NCI-H2029 (cell line): ENCODE measurements at regions not wholly inside any gene's neighbourhood (a gene's known extent, or its start where the extent isn't known, plus 50 kb on each side); places are given as distances from the start of the nearest gene placed in this dataset.

Experiments used
- DNase-seq: peaks from one replicate; lab custom pipeline; 2025; lab: John Stamatoyannopoulos, UW

- no peak for DNase-seq
These were observed 101.3 kb upstream of the ATP11B start for GRCh38 chr3:182692021-182692420.

DNA sequence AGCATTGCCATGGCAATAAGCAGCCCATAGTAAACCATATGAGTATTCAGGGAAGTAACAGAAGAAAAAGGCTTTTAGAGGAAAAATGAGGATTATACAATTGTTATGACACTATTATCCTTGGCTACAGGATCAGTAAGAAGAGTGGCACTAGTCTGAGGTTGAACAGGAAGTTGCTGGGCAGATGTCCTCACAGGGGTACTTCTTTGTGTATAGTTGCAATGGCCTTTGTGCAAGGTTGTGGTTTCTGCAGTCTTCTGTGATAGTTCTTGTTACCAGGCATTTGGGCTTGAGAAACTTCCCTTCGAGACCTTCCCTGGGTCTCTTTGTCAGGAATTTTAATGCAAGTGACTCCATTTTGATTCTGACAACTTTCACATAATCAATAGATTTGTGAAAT is 100.6 kb upstream of the ATP11B start:
- no peak for DNase-seq

GRCh38 chr3:182693723-182694122 is 99.6 kb upstream of the ATP11B start:
- no peak for DNase-seq

DNA sequence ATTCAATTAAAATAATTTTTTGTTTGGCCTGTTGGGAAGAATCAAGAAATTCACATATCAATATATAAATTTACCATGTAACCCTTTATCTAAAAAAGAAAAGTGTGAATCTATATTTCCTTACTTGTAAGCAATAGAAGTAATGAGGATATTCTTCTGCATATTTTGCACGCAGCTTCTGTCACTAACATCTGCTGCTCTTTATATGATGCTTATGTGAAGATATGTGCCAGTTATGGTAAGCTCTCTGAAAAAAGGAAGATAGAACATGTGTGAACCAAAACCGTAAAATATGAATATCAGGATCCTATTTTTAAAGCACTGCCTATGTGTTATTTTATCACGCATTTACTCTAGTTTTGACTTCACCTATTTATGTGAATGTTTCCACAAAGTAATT is 96.4 kb upstream of the ATP11B start:
- no peak for DNase-seq

DNA sequence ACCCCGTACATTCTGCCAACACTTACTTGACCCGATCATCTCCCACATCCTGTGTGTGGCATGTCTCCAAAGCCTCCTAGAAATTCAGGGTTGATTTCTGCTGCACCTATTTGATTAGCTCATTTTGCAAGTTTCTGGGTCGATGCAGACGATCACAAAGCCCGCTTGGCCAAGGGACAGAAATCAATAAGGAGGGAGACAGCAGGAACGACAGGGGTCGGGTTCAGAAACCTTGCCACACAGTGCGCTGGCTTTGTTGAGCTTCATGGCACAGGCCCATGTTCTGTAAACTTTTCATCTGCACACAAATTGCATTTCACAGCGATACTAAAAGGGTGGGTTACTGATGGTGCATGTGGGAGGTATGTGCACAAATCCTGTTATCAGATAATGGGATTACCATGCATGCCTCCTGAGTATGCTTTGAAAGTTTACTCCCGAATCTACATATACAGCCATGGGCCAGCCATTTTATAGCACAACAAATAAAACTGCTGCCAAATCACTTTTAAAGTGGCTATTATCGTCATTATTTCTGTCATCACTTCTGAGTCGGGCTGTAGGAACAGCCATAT is 95.9 kb upstream of the ATP11B start:
- DNase-seq: peak; percentile 22

- DNase-seq: no peak
These were observed 95.2 kb upstream of the ATP11B start for GRCh38 chr3:182698078-182698477.

DNA sequence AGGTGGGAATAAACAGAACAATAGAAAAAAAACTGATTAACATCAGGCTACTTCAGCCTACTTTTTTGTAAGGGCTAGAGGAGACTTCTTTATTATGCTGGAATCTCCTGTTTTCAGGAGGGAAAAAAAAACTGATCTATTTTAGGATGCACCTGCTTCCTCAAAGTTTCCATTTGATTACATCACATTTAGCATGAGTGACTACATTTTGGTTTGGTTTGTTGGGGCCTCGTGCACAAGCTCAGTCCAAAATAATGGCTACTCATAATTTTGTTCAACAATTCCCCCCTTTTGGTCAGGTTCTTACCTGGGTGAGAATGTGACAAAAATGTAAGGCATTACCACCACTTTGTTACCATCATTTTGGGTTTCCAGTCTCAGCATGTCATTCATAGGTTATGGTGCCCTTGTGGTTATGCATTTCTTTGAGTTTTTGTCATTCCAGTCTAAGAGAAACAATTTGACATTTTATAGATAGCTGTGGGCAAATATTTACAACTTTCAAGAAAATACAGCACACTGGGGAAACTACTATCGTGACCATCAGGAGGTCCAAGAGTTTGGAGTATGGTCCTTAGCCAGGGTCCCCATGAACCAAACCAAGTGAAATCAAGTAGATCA is 93.6 kb upstream of the ATP11B start:
- DNase-seq: no peak

DNA sequence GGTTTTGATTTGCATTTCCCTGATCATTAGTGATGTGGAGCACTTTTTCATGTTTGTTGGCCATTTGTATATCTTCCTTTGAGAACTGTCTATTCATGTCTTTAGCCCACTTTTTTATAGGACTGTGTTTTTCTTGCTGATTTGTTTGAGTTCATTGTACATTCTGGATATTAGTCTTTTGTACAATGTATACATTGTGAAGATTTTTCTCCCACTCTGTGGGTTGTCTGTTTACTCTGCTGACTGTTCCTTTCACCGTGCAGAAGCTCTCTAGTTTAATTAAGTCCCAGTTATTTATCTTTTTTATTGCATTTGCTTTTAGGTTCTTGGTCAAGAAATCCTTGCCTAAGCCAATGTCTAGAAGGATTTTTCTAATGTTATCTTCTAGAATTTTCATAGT is 91.1 kb upstream of the ATP11B start:
- no peak for DNase-seq

DNA sequence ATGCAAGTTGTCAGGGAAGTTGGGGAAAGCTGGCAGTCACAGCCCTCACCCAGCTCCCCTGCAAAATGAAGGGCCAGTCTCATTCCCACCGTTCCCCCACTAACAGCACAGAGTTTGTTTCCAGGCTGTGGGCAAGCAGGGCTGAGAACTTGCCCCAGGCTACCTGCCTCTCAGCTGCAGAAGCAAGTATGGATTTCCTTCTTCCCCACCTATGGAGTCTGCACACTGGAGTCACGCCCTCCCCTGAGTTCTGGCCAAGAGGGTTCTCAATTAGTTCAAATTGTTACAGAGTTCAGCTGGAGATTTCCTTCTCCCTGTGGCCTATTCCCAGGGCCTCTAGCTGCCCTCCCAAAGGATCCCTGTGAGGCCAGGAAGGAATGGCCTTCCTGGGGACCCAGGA is 90.1 kb upstream of the ATP11B start:
- DNase-seq: no peak

- no peak for DNase-seq
These were observed 88.4 kb upstream of the ATP11B start for GRCh38 chr3:182704926-182705325.

- no peak for DNase-seq
These were observed 84.5 kb upstream of the ATP11B start for GRCh38 chr3:182708810-182709209.

DNA sequence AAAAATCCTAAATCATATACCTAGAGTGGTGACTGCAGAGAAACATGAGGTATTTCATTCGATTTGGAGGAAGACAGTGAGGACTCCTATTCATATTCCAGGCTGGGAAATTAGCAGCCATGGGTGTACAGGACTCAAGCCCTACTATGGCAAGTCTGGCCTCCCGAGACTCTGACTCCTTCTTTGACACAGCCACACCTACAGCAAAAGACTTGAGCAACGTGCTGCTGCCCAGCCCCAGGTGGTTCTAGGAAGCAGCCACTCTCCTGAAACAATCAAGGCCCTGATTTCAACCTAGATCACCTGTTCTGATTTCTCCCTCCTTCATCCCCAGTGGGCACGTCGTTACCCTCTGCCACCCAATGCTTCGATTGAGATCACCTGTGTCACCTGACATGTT is 84.0 kb upstream of the ATP11B start:
- no peak for DNase-seq

DNA sequence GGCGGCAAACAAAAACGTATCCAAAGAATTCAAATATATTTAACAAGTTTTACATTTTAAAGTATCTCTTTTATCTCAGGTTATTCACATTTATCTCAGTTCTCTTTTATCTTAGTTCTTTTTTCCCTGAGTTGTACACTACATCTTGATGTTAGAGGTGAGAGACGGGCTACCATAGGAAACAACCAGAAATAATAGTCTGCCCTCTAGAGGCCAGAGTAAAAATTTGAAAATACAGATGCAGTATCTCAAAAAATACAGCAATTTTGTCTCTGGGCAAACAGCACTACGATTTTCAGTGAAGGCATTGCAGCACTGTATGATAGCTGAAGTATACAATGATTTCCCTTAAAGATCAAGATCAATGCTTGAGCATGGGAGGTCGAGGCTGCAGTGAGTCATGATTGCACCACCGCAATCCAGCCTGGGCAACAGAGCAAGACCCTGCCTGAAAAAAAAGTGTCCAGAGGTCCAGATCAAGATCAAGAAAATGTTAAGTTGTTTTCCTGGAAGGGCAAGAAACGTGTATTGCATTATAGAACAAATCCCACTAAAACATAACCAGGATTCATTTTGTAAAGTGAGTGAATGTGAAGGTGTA is 82.6 kb upstream of the ATP11B start:
- peak; percentile 34 for DNase-seq

GRCh38 chr3:182711261-182711683 is 82.0 kb upstream of the ATP11B start:
- no peak for DNase-seq

DNA sequence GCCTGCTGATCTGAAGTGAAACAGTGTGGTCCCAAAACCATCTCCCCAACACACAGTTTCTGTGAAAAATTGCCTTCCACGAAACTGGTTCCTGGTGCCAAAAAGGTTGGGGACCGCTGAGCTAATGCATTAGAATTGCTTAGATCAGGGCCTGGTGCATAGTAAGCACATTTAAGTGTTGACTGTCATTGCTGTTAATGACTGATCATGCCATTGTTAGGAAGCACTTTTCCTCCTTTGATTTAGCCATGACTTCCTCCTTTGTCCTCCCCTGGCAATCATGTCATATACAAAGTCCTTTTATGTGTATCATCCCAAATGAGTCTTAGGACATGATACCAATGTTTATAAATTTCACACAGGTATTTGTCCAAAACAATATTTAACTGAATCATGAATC is 81.5 kb upstream of the ATP11B start:
- no peak for DNase-seq

- DNase-seq: no peak
These were observed 80.2 kb upstream of the ATP11B start for GRCh38 chr3:182713111-182713510.

DNA sequence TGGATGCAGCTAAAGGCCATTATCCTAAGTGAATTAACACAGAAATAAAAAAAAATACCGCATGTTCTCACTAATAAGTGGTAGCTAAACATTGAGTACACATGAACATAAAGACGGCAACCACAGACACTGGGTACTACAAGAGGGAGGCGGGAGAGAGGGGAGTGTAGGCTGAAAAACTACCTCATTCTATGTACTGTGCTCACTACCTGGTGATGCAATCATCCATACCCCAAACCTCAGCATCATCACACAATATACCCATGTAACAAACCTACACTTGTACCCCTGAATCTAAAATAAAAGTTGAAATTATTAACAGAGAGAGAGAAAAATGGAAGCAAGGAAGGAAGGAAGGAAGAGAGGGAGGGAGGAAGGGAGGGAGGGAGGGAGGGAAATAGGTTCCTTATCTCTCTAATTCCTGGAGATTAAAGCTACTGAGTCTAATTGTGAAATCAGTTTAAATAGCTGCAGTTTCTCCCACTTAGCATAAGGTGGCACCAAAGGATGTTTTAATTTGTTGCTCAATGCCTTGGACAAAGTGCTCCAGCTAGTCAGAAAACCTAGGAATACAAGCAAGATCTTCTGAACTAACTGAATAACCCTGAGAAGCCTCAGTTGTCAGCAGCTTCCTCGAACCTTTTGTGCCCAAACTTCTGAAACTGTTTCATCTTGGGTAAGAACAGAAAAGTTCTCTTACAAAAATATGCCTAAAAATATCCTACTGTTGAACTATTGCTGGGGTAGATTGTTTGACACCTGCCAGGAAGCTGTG is 79.4 kb upstream of the ATP11B start:
- DNase-seq: peak; percentile 66

- DNase-seq: no peak
These were observed 78.3 kb upstream of the ATP11B start for GRCh38 chr3:182715006-182715405.

GRCh38 chr3:182716114-182716688 is 77.1 kb upstream of the ATP11B start:
- DNase-seq: no peak

GRCh38 chr3:182717216-182717615 is 76.1 kb upstream of the ATP11B start:
- no peak for DNase-seq

DNA sequence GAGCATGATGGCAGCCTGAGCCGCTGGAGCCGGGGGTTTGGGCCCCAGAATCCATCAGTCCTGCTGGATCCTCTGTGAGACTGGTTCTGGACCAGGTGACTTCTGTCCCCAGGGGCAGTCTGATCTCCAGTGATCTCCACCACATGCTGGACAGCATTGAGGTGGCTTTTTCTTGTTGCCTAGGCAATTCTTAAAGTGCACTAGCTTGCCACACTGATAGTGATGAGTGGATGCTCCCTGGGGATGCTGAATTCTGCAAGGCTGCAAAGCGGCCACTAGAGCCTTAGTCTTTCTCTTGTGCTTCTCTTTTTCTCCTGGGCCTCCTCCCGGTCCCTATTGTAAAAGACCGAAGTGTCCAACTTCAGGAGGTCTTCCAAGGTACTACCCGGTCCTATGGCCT is 70.4 kb upstream of the ATP11B start:
- no peak for DNase-seq

- no peak for DNase-seq
These were observed 69.7 kb upstream of the ATP11B start for GRCh38 chr3:182723596-182723995.
